ENCODE measurements at regions not wholly inside any gene's neighbourhood (a gene's known extent, or its start where the extent isn't known, plus 50 kb on each side); places are given as distances from the start of the nearest gene placed in this dataset.

DNA sequence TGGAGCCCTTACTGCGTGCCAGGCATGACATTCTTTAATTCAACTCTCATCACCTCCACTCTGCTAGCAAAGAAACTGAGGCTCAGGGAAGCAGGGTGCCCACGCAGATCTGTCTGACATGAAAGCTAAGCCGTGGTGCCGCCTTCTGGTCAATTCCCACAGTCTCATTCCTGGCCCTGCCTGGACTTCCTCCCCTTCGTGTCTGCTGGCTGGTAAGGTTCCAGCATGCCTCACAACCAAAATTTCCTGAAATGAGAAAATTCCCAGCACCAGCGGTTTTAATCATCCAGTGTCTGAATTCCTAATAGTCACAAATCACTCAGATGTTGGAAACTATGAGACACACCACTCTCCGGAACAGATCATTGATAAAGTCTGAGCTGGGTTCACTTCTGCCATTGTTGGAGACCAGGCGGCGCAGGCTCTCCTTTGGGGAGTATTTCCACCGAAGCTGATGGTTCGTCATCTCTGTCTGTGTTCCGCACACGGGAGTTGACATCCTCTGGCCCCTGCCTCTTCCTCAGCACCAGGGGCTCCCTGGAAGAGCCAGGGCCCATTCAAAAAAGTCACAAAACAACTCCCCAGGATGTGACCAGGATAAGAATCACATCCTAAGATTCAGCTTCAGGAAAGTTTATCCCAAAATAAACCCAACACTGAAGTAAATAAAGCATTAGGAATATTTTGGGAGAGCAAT, 167.7 kb downstream of the PLPP3 start:
- TF ChIP-seq EZH2 (IDR thresholded peaks at IDR 0.05; ENCODE audit: low read length, missing control alignments) (no peak), CTCF (conservative IDR thresholded peaks at IDR 0.05 in 1 of 2, IDR thresholded peaks at IDR 0.05 in 1 of 2; ENCODE audit: low read depth in 1 of 2, low read length in 2 of 2) (peak in 1 of 2 donors; percentile 16)
